ENCODE measurements at regions not wholly inside any gene's neighbourhood (a gene's known extent, or its start where the extent isn't known, plus 50 kb on each side); places are given as distances from the start of the nearest gene placed in this dataset.

GRCh38 chr11:76729214-76729613, 53.9 kb upstream of the TSKU start:
- H2BK20ac ChIP-seq (ENCODE audit: low read length) = no peak overlapping the region
- no peaks in the 10 kb centered on the region for H3K36me3 ChIP-seq (ENCODE audit: control insufficient read depth in 2 of 4, insufficient read depth in 4 of 4, low read length in 3 of 4)
- H2BK12ac ChIP-seq (ENCODE audit: low read depth, low read length) = no peak overlapping the region
- no peak overlapping the region for H3K18ac ChIP-seq (ENCODE audit: extremely low read depth, low read length)
- H3K9ac ChIP-seq (replicated peaks in 1 of 4; ENCODE audit: extremely low read depth in 1 of 4, low read depth in 3 of 4, low read length in 3 of 4) = no peak overlapping the region
- H2BK5ac ChIP-seq (ENCODE audit: low read depth, low read length) = 0 out of 2 replicates have a peak overlapping the region, but pooled peaks have one; percentile 24
- H4K91ac ChIP-seq (replicated peaks; ENCODE audit: insufficient read length, low read length) = no peak overlapping the region
- ChIA-PET POLR2A (ENCODE audit: partially characterized antibody) (no interaction called here), CTCF (ENCODE audit: partially characterized antibody) (interaction anchor here (1.3 to 9.6 kb wide), 6 partner anchors 30 to 190 kb away, joined by 3 to 92 read pairs (median 4); no protein-coding TSS in a partner anchor)
- no peak overlapping the region for H4K8ac ChIP-seq (ENCODE audit: extremely low read depth, insufficient read depth, low read length)
- no peak overlapping the region for H3K4me3 ChIP-seq (ENCODE audit: extremely low read depth in 1 of 4, insufficient read depth in 2 of 4, low read depth in 3 of 4, low read length in 4 of 4)
- H4K5ac ChIP-seq (ENCODE audit: insufficient read length, low read depth, low read length) = no peak overlapping the region
- DNase-seq (ENCODE audit: low read depth in 1 of 2, low spot score in 2 of 2) (no peak), FAIRE-seq (no peak)
- H3K79me2 ChIP-seq (ENCODE audit: control insufficient read depth in 1 of 2, insufficient read depth in 2 of 2, low read length in 2 of 2) = no peaks in the 10 kb centered on the region
- no peaks in the 10 kb centered on the region for H4K20me1 ChIP-seq (replicated peaks in 1 of 2; ENCODE audit: control insufficient read depth in 1 of 2, insufficient read depth in 2 of 2, low read length in 2 of 2)
- H3K79me1 ChIP-seq (ENCODE audit: low read depth, low read length) = no peaks in the 10 kb centered on the region
- no peak overlapping the region for H2BK120ac ChIP-seq (replicated peaks; ENCODE audit: low read depth, low read length)
- no peak overlapping the region for H2AK5ac ChIP-seq (ENCODE audit: low read depth, low read length)
- no peaks in the 10 kb centered on the region for H3K23me2 ChIP-seq (ENCODE audit: low read depth, low read length)
- H3K9me3 ChIP-seq (ENCODE audit: insufficient read depth in 2 of 2, low read depth in 1 of 2, low read length in 1 of 2) = no peaks in the 10 kb centered on the region
- no peak overlapping the region for H3K27ac ChIP-seq (ENCODE audit: low read depth, low read length)
- H3K23ac ChIP-seq (ENCODE audit: insufficient read length) = no peak overlapping the region
- H3K56ac ChIP-seq (replicated peaks; ENCODE audit: insufficient read length, low read depth, low read length) = no peak overlapping the region
- 94% methylated on average over 1 of the region's 1 CpG; no CpG with 5 or more reads in 1 of the 2 experiments for WGBS, 2 experiments (ENCODE audit: extremely low coverage in 1 of 2, insufficient coverage in 1 of 2, insufficient read length in 1 of 2, insufficient replicate concordance in 2 of 2, low coverage in 1 of 2, low lambda C conversion rate in 2 of 2, missing lambda C conversion rate in 1 of 2)
- H3K14ac ChIP-seq (ENCODE audit: insufficient read length) = no peak overlapping the region
- H2AFZ ChIP-seq (ENCODE audit: low read length) = no peak overlapping the region
- no peak overlapping the region for H3K4me2 ChIP-seq (ENCODE audit: insufficient read depth in 1 of 2, low read depth in 2 of 2, low read length in 2 of 2)
- no peak overlapping the region for H2BK15ac ChIP-seq (ENCODE audit: low read length)
- no peak overlapping the region for H3K4ac ChIP-seq (replicated peaks; ENCODE audit: insufficient read length, low read depth, low read length)
- H3K27me3 ChIP-seq (replicated peaks in 1 of 4; ENCODE audit: control insufficient read depth in 3 of 4, extremely low read depth in 1 of 4, insufficient read depth in 3 of 4, low read length in 3 of 4) = no peaks in the 10 kb centered on the region; a peak in 1 of 7 replicates
- H3K4me1 ChIP-seq (replicated peaks in 1 of 4; ENCODE audit: control insufficient read depth in 3 of 4, insufficient read depth in 4 of 4, low read length in 3 of 4) = no peaks in the 10 kb centered on the region
- TF ChIP-seq CHD2 (IDR thresholded peaks at IDR 0.05; ENCODE audit: low read length) = no peak
- TF ChIP-seq KDM4A (IDR thresholded peaks at IDR 0.05; ENCODE audit: low read depth, low read length, severe bottlenecking) = no peak
- TF ChIP-seq RBBP5 (IDR thresholded peaks at IDR 0.05; ENCODE audit: borderline replicate concordance, low read depth, low read length) = no peak
- TF ChIP-seq TAF1 (IDR thresholded peaks at IDR 0.05; ENCODE audit: low read depth, low read length) = no peak
- TF ChIP-seq TAF7 (optimal IDR thresholded peaks at IDR 0.05; ENCODE audit: borderline replicate concordance, low read depth, low read length) = no peak
- no peak for TF ChIP-seq CEBPB (IDR thresholded peaks at IDR 0.05; ENCODE audit: low read depth, low read length)
- no peak for TF ChIP-seq BRCA1 (IDR thresholded peaks at IDR 0.05; ENCODE audit: low read depth, low read length)
- no peak for TF ChIP-seq POLR2AphosphoS5 (IDR thresholded peaks at IDR 0.05; ENCODE audit: low read depth, low read length)
- TF ChIP-seq JUN (IDR thresholded peaks at IDR 0.05; ENCODE audit: low read depth, low read length) = no peak
- TF ChIP-seq CTBP2 (IDR thresholded peaks at IDR 0.05; ENCODE audit: borderline replicate concordance, insufficient read depth, insufficient read length, low read length) = no peak
- TF ChIP-seq EP300 (IDR thresholded peaks at IDR 0.05; ENCODE audit: borderline replicate concordance in 1 of 2, low read depth in 2 of 2, low read length in 2 of 2) = no peak
- TF ChIP-seq E2F6 (IDR thresholded peaks at IDR 0.05) = no peak
- no peak for TF ChIP-seq SP2 (IDR thresholded peaks at IDR 0.05; ENCODE audit: low read length)
- no peak for TF ChIP-seq POU5F1 (IDR thresholded peaks at IDR 0.05; ENCODE audit: low read depth, low read length)
- no peak for TF ChIP-seq SIX5 (IDR thresholded peaks at IDR 0.05; ENCODE audit: low read depth, low read length)
- no peak for TF ChIP-seq CREB1 (IDR thresholded peaks at IDR 0.05)
